ENCODE measurements at regions not wholly inside any gene's neighbourhood (a gene's known extent, or its start where the extent isn't known, plus 50 kb on each side); places are given as distances from the start of the nearest gene placed in this dataset.

- DNase-seq = no peak
These were observed 212.9 kb downstream of the ACTL7B start for GRCh38 chr9:108642871-108643270.

GRCh38 chr9:108640230-108640629, 215.6 kb downstream of the ACTL7B start:
- DNase-seq = no peak

GRCh38 chr9:108639696-108640095, 216.1 kb downstream of the ACTL7B start:
- no peak for DNase-seq

GRCh38 chr9:108639091-108639490, 216.7 kb downstream of the ACTL7B start:
- DNase-seq = no peak

GRCh38 chr9:108637340-108637739, 218.4 kb downstream of the ACTL7B start:
- no peak for DNase-seq

- DNase-seq = no peak
These were observed 219.8 kb downstream of the ACTL7B start for GRCh38 chr9:108636013-108636412.

- no peak for DNase-seq
These were observed 220.9 kb downstream of the ACTL7B start for GRCh38 chr9:108634672-108635462.

GRCh38 chr9:108634204-108634603, 221.6 kb downstream of the ACTL7B start:
- no peak for DNase-seq

GRCh38 chr9:108631496-108632285, 224.1 kb downstream of the ACTL7B start:
- no peak for DNase-seq

GRCh38 chr9:108628316-108628715, 227.5 kb downstream of the ACTL7B start:
- no peak for DNase-seq

- no peak for DNase-seq
These were observed 229.0 kb downstream of the ACTL7B start for GRCh38 chr9:108626743-108627142.

- no peak for DNase-seq
These were observed 233.6 kb downstream of the ACTL7B start for GRCh38 chr9:108621991-108622855.

GRCh38 chr9:108620767-108621166, 235.0 kb downstream of the ACTL7B start:
- DNase-seq = no peak

GRCh38 chr9:108618906-108619550, 236.8 kb downstream of the ACTL7B start:
- DNase-seq = no peak

GRCh38 chr9:108617676-108618075, 238.1 kb downstream of the ACTL7B start:
- DNase-seq = no peak

GRCh38 chr9:108615152-108615551, 240.6 kb downstream of the ACTL7B start:
- no peak for DNase-seq

GRCh38 chr9:108612513-108612912, 243.3 kb downstream of the ACTL7B start:
- DNase-seq = no peak

- no peak for DNase-seq
These were observed 245.9 kb downstream of the ACTL7B start for GRCh38 chr9:108609897-108610253.

- no peak for DNase-seq
These were observed 246.4 kb downstream of the ACTL7B start for GRCh38 chr9:108609227-108609896.

GRCh38 chr9:108607607-108608006, 248.2 kb downstream of the ACTL7B start:
- no peak for DNase-seq

GRCh38 chr9:108606401-108606800, 249.4 kb downstream of the ACTL7B start:
- no peak for DNase-seq

- DNase-seq = no peak
These were observed 252.6 kb downstream of the ACTL7B start for GRCh38 chr9:108603141-108603540.

Measured in activated CD4-positive, alpha-beta T cell treated with anti-CD3 and anti-CD28 coated beads, Interleukin-10, Interleukin-2, amounts not matched to agents 100 ng/mL and 50 ng/mL, durations not matched to agents 16 hours and 8 hours (primary cell).